Loucy (cell line): ENCODE measurements at regions not wholly inside any gene's neighbourhood (a gene's known extent, or its start where the extent isn't known, plus 50 kb on each side); places are given as distances from the start of the nearest gene placed in this dataset.

Source experiments
- H2AFZ ChIP-seq: fragments of 200-600 bp; sonication (generic); 2 replicates; pipeline ENCODE4 v1.6.0; 2016; ENCODE audit warnings: antibody characterized with exemption, mild to moderate bottlenecking, low read length, moderate library complexity
- H3F3A ChIP-seq: fragments of 200-600 bp; 2 replicates; pipeline ENCODE4 v1.6.0; 2016; ENCODE audit warnings: antibody characterized with exemption, low read depth, mild to moderate bottlenecking
- H3K27me3 ChIP-seq: fragments of 200-600 bp; sonication (generic); 2 replicates; pipeline ENCODE4 v1.6.1; 2014; ENCODE audit warnings: low read length, mild to moderate bottlenecking; ENCODE audit not compliant: insufficient read depth, poor library complexity, severe bottlenecking
- H3K36me3 ChIP-seq: fragments of 200-600 bp; sonication (generic); 2 replicates; pipeline ENCODE4 v1.6.1; 2016; ENCODE audit warnings: low read length; ENCODE audit not compliant: insufficient read depth
- H3K4me1 ChIP-seq: fragments of 200-600 bp; sonication (generic); 2 replicates; pipeline ENCODE4 v1.5.1; 2014; ENCODE audit warnings: low read length, mild to moderate bottlenecking; ENCODE audit not compliant: insufficient read depth, poor library complexity, severe bottlenecking
- H3K4me2 ChIP-seq: fragments of 200-600 bp; sonication (generic); 2 replicates; pipeline ENCODE4 v1.6.0; 2014; ENCODE audit warnings: antibody characterized with exemption, low read length, low read depth, mild to moderate bottlenecking; ENCODE audit not compliant: poor library complexity, severe bottlenecking
- H3K4me3 ChIP-seq: fragments of 200-600 bp; sonication (generic); 2 replicates; pipeline ENCODE4 v1.5.1; 2014; ENCODE audit warnings: low read length, mild to moderate bottlenecking, mixed read lengths; ENCODE audit not compliant: poor library complexity, severe bottlenecking
- H3K79me2 ChIP-seq: fragments of 200-600 bp; sonication (generic); 2 replicates; pipeline ENCODE4 v1.6.1; 2014; ENCODE audit warnings: low read length; ENCODE audit not compliant: insufficient read depth
- H3K9ac ChIP-seq: fragments of 200-600 bp; sonication (generic); 2 replicates; pipeline ENCODE4 v1.6.0; 2014; ENCODE audit warnings: mild to moderate bottlenecking, low read depth, low read length, moderate library complexity; ENCODE audit not compliant: poor library complexity, severe bottlenecking
- H3K9me2 ChIP-seq: fragments of 200-600 bp; sonication (generic); replicated peaks from 2 replicates; pipeline ENCODE4 v1.6.1; 2016; ENCODE audit warnings: low read depth, low read length, mixed read lengths
- H3K9me3 ChIP-seq: fragments of 200-600 bp; sonication (generic); 2 replicates; pipeline ENCODE4 v1.6.1; 2014; ENCODE audit warnings: mild to moderate bottlenecking, antibody characterized with exemption, low read length, low read depth; ENCODE audit not compliant: insufficient read depth
- H4K20me1 ChIP-seq: fragments of 200-600 bp; sonication (generic); 2 replicates; pipeline ENCODE4 v1.6.0; 2014; ENCODE audit warnings: antibody characterized with exemption, low read length, mild to moderate bottlenecking; ENCODE audit not compliant: insufficient read depth, poor library complexity, severe bottlenecking
- EZH2phosphoT487 ChIP-seq: fragments of 200-600 bp; IDR thresholded peaks from 2 replicates; pipeline ENCODE4 v1.6.1; 2018; ENCODE audit warnings: antibody characterized with exemption, mild to moderate bottlenecking, moderate library complexity, borderline replicate concordance
- TF ChIP-seq, protein P1 (sequence below): fragments of 200-600 bp; sonication (generic); conservative IDR thresholded peaks from 2 replicates; pipeline ENCODE4 v1.5.1; 2014; ENCODE audit warnings: mild to moderate bottlenecking, antibody characterized with exemption, low read length

DNA sequence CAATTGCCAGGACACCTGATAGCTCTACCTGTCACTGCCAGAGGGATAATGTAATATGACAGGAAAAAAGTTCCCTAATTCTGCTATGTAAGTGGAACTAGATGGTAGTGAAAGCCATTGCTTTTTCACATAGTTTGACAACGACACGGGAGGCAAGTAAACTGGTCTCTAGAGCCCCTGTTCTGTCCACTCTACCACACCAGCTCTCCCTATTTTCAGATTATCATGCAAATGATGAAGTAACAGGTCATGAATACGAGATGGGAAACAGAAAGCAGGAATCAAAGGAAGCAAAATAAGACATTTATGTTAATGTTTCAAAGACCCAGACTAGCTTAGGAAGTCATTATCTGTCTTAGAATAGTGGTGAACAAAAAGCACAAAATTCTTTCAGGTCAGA is 56.2 kb downstream of the TAF11L14 start:
- no peak overlapping the region for H3K9ac ChIP-seq
- H3K4me3 ChIP-seq, result no peak overlapping the region
- no peak overlapping the region for H3K4me2 ChIP-seq
- H3K27me3 ChIP-seq, result no peaks in the 10 kb centered on the region
- no peaks in the 10 kb centered on the region for H3F3A ChIP-seq
- no peak overlapping the region for H2AFZ ChIP-seq
- H3K4me1 ChIP-seq, result no peaks in the 10 kb centered on the region
- no peaks in the 10 kb centered on the region for H3K9me2 ChIP-seq
- no peaks in the 10 kb centered on the region for H4K20me1 ChIP-seq
- H3K36me3 ChIP-seq, result no peaks in the 10 kb centered on the region
- no peaks in the 10 kb centered on the region for H3K79me2 ChIP-seq
- TF ChIP-seq EZH2phosphoT487, result no peak
- TF ChIP-seq, protein P1, sequence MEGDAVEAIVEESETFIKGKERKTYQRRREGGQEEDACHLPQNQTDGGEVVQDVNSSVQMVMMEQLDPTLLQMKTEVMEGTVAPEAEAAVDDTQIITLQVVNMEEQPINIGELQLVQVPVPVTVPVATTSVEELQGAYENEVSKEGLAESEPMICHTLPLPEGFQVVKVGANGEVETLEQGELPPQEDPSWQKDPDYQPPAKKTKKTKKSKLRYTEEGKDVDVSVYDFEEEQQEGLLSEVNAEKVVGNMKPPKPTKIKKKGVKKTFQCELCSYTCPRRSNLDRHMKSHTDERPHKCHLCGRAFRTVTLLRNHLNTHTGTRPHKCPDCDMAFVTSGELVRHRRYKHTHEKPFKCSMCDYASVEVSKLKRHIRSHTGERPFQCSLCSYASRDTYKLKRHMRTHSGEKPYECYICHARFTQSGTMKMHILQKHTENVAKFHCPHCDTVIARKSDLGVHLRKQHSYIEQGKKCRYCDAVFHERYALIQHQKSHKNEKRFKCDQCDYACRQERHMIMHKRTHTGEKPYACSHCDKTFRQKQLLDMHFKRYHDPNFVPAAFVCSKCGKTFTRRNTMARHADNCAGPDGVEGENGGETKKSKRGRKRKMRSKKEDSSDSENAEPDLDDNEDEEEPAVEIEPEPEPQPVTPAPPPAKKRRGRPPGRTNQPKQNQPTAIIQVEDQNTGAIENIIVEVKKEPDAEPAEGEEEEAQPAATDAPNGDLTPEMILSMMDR, result no peak
- no peaks in the 10 kb centered on the region; the same call in 1 of the 2 replicates for H3K9me3 ChIP-seq

DNA sequence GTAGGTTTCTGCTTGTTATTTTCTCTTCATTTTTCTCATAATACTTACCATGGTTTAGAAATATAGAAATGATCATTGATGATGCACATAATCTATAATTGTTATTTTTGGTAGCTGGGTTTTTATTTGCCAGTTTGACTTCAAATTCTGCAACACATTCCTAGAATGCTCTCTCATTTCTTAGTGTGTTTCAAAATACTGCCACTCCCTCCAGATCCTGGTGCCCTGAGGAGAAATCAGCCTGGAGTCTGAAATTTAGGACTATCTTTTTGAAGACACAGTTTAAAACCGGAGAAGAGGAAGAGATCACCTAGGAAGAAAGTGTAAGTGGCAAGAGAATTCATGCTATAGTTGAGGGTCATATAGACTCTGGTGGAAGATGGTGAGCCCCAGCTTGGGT is 57.5 kb downstream of the TAF11L14 start:
- H3F3A ChIP-seq, result no peaks in the 10 kb centered on the region
- H3K79me2 ChIP-seq, result no peaks in the 10 kb centered on the region
- H3K36me3 ChIP-seq, result no peaks in the 10 kb centered on the region
- no peak overlapping the region for H3K4me2 ChIP-seq
- no peaks in the 10 kb centered on the region for H3K9me2 ChIP-seq
- H3K4me3 ChIP-seq, result no peak overlapping the region
- H4K20me1 ChIP-seq, result no peaks in the 10 kb centered on the region
- H3K27me3 ChIP-seq, result no peaks in the 10 kb centered on the region
- H2AFZ ChIP-seq, result no peak overlapping the region
- no peaks in the 10 kb centered on the region for H3K4me1 ChIP-seq
- no peak overlapping the region for H3K9ac ChIP-seq
- H3K9me3 ChIP-seq, result no peaks in the 10 kb centered on the region; the same call in 1 of the 2 replicates
- TF ChIP-seq, protein P1, result no peak
- TF ChIP-seq EZH2phosphoT487, result no peak

DNA sequence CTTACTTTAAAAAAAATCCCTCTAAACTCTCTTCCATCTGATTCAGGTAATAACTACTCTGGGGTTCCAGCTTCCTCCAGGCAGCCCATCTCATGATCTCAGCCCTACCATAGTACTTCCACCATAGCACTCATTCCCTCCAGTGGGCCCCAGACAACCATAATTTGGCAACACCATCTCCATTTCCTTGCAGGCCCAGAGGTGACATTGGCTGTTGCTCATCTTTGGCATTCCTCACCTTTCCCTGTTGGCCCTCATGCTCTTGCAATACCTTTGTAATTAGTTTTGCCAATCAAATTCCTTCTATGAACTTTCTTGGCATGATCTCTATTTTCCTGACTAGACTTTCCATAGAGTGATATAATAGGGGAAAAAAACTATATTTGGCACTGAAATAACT is 60.1 kb downstream of the TAF11L14 start:
- Histone ChIP-seq H2AFZ (no peak overlapping the region), H3K4me1 (no peaks in the 10 kb centered on the region), H3K36me3 (no peaks in the 10 kb centered on the region), H3K4me2 (no peak overlapping the region), H3K9me2 (no peaks in the 10 kb centered on the region), H3K27me3 (no peaks in the 10 kb centered on the region), H3K4me3 (no peak overlapping the region), H3K9ac (no peak overlapping the region), H3K79me2 (no peaks in the 10 kb centered on the region), H4K20me1 (no peaks in the 10 kb centered on the region), H3F3A (no peaks in the 10 kb centered on the region), H3K9me3 (no peaks in the 10 kb centered on the region; the same call in 1 of the 2 replicates)
- TF ChIP-seq EZH2phosphoT487, result no peak
- TF ChIP-seq, protein P1, result no peak
